ENCODE measurements at regions not wholly inside any gene's neighbourhood (a gene's known extent, or its start where the extent isn't known, plus 50 kb on each side); places are given as distances from the start of the nearest gene placed in this dataset.
"Not testable (repeated sequence)": the region's sequence is repeated elsewhere in the genome, so short reads cannot be mapped to it uniquely, and the experiment has no call there.

GRCh38 chr13:84812078-84812477 is 929.8 kb upstream of the SLITRK1 start:
- no peak overlapping the region for H3K27ac Mint-ChIP-seq
- H3K9me3 ChIP-seq = no peaks in the 10 kb centered on the region
- H3K4me3 ChIP-seq (ENCODE audit: control insufficient read depth in 1 of 2, extremely low read depth in 1 of 2, low read length in 1 of 2) = no peak overlapping the region
- DNase-seq = no peak
- WGBS (ENCODE audit: insufficient coverage) = 67% methylated on average over 1 of the region's 2 CpGs
- H3K27me3 Mint-ChIP-seq = no peaks in the 10 kb centered on the region
- CTCF ChIA-PET = no interaction called here
- H3K36me3 Mint-ChIP-seq = no peaks in the 10 kb centered on the region
- no peaks in the 10 kb centered on the region for H3K4me1 Mint-ChIP-seq
- peaks cover 0 to 2% (median 0%) of the 10 kb centered on the region in 3 donors for H3K9me3 Mint-ChIP-seq
- no peaks in the 10 kb centered on the region for H3K27me3 ChIP-seq (replicated peaks in 1 of 2; ENCODE audit: control insufficient read depth in 2 of 2, extremely low read depth in 1 of 2, insufficient read depth in 2 of 2, low read length in 1 of 2)
- no peak overlapping the region for H3K4me3 Mint-ChIP-seq
- H3K36me3 ChIP-seq (ENCODE audit: control insufficient read depth in 2 of 2, extremely low read depth in 1 of 2, insufficient read depth in 1 of 2, low read length in 1 of 2) = no peaks in the 10 kb centered on the region
- H3K4me1 ChIP-seq (ENCODE audit: control insufficient read depth in 1 of 2, extremely low read depth in 1 of 2, insufficient read depth in 2 of 2, low read length in 2 of 2) = no peaks in the 10 kb centered on the region
- no peak for ATAC-seq (replicated peaks in 1 of 4)
- H3K27ac ChIP-seq (ENCODE audit: low read length) = no peak overlapping the region
- POLR2A ChIA-PET = no interaction called here

GRCh38 chr13:84810781-84811180 is 928.5 kb upstream of the SLITRK1 start:
- WGBS (ENCODE audit: insufficient coverage) = 31% methylated on average over 1 of the region's 4 CpGs
- POLR2A ChIA-PET = no interaction called here
- H3K4me3 Mint-ChIP-seq = no peak overlapping the region
- DNase-seq = no peak
- Histone ChIP-seq H3K4me3 (ENCODE audit: control insufficient read depth in 1 of 2, extremely low read depth in 1 of 2, low read length in 1 of 2) (no peak overlapping the region), H3K4me1 (ENCODE audit: control insufficient read depth in 1 of 2, extremely low read depth in 1 of 2, insufficient read depth in 2 of 2, low read length in 2 of 2) (no peaks in the 10 kb centered on the region), H3K27me3 (replicated peaks in 1 of 2; ENCODE audit: control insufficient read depth in 2 of 2, extremely low read depth in 1 of 2, insufficient read depth in 2 of 2, low read length in 1 of 2) (no peaks in the 10 kb centered on the region), H3K27ac (ENCODE audit: low read length) (no peak overlapping the region), H3K9me3 (no peaks in the 10 kb centered on the region), H3K36me3 (ENCODE audit: control insufficient read depth in 2 of 2, extremely low read depth in 1 of 2, insufficient read depth in 1 of 2, low read length in 1 of 2) (no peaks in the 10 kb centered on the region)
- no peak for ATAC-seq (replicated peaks in 1 of 4)
- no peaks in the 10 kb centered on the region for H3K9me3 Mint-ChIP-seq
- no peaks in the 10 kb centered on the region for H3K36me3 Mint-ChIP-seq
- H3K27me3 Mint-ChIP-seq = no peaks in the 10 kb centered on the region
- H3K27ac Mint-ChIP-seq = no peak overlapping the region
- CTCF ChIA-PET = no interaction called here
- H3K4me1 Mint-ChIP-seq = no peaks in the 10 kb centered on the region

GRCh38 chr13:84802073-84802472 is 919.8 kb upstream of the SLITRK1 start:
- Histone ChIP-seq H3K4me1 (ENCODE audit: control insufficient read depth in 1 of 2, extremely low read depth in 1 of 2, insufficient read depth in 2 of 2, low read length in 2 of 2) (no peaks in the 10 kb centered on the region), H3K27ac (ENCODE audit: low read length) (no peak overlapping the region), H3K27me3 (replicated peaks in 1 of 2; ENCODE audit: control insufficient read depth in 2 of 2, extremely low read depth in 1 of 2, insufficient read depth in 2 of 2, low read length in 1 of 2) (no peaks in the 10 kb centered on the region), H3K9me3 (no peaks in the 10 kb centered on the region), H3K36me3 (ENCODE audit: control insufficient read depth in 2 of 2, extremely low read depth in 1 of 2, insufficient read depth in 1 of 2, low read length in 1 of 2) (no peaks in the 10 kb centered on the region), H3K4me3 (ENCODE audit: control insufficient read depth in 1 of 2, extremely low read depth in 1 of 2, low read length in 1 of 2) (no peak overlapping the region)
- POLR2A ChIA-PET = interaction anchor here in 1 of 2 donors (0.6 kb wide), 1 partner anchor 1390 kb away, joined by 3 read pairs; no protein-coding TSS in a partner anchor
- DNase-seq = no peak
- H3K4me3 Mint-ChIP-seq = no peak overlapping the region
- no peaks in the 10 kb centered on the region for H3K36me3 Mint-ChIP-seq
- peaks cover 0 to 6% (median 0%) of the 10 kb centered on the region in 3 donors for H3K9me3 Mint-ChIP-seq
- CTCF ChIA-PET = no interaction called here
- H3K27me3 Mint-ChIP-seq = no peaks in the 10 kb centered on the region
- no peaks in the 10 kb centered on the region for H3K4me1 Mint-ChIP-seq
- ATAC-seq (replicated peaks in 1 of 4) = no peak
- no peak overlapping the region for H3K27ac Mint-ChIP-seq

GRCh38 chr13:84784443-84785153 is 902.3 kb upstream of the SLITRK1 start:
- H3K27me3 ChIP-seq (replicated peaks in 1 of 2; ENCODE audit: control insufficient read depth in 2 of 2, extremely low read depth in 1 of 2, insufficient read depth in 2 of 2, low read length in 1 of 2) = no peaks in the 10 kb centered on the region
- no peaks in the 10 kb centered on the region for H3K4me1 Mint-ChIP-seq
- no peaks in the 10 kb centered on the region for H3K36me3 Mint-ChIP-seq
- H3K9me3 Mint-ChIP-seq = peaks cover 4 to 15% (median 11%) of the 10 kb centered on the region in 3 donors
- POLR2A ChIA-PET = no interaction called here
- H3K36me3 ChIP-seq (ENCODE audit: control insufficient read depth in 2 of 2, extremely low read depth in 1 of 2, insufficient read depth in 1 of 2, low read length in 1 of 2) = no peaks in the 10 kb centered on the region
- no peak overlapping the region for H3K4me3 Mint-ChIP-seq
- H3K27me3 Mint-ChIP-seq = no peaks in the 10 kb centered on the region
- WGBS (ENCODE audit: insufficient coverage) = no CpG with 5 or more reads among the region's 1 CpG
- ATAC-seq (replicated peaks in 1 of 4) (no peak), DNase-seq (no peak)
- no peak overlapping the region for H3K27ac ChIP-seq (ENCODE audit: low read length)
- H3K4me3 ChIP-seq (ENCODE audit: control insufficient read depth in 1 of 2, extremely low read depth in 1 of 2, low read length in 1 of 2) = no peak overlapping the region
- no peaks in the 10 kb centered on the region for H3K9me3 ChIP-seq
- H3K4me1 ChIP-seq (ENCODE audit: control insufficient read depth in 1 of 2, extremely low read depth in 1 of 2, insufficient read depth in 2 of 2, low read length in 2 of 2) = no peaks in the 10 kb centered on the region
- CTCF ChIA-PET = no interaction called here
- no peak overlapping the region for H3K27ac Mint-ChIP-seq

GRCh38 chr13:84777316-84777715 is 895.0 kb upstream of the SLITRK1 start:
- H3K4me1 ChIP-seq (ENCODE audit: control insufficient read depth in 1 of 2, extremely low read depth in 1 of 2, insufficient read depth in 2 of 2, low read length in 2 of 2) = no peaks in the 10 kb centered on the region
- no peak overlapping the region for H3K4me3 ChIP-seq (ENCODE audit: control insufficient read depth in 1 of 2, extremely low read depth in 1 of 2, low read length in 1 of 2)
- 94% methylated on average over 3 of the region's 4 CpGs for WGBS (ENCODE audit: insufficient coverage)
- H3K36me3 Mint-ChIP-seq = no peaks in the 10 kb centered on the region
- H3K27ac Mint-ChIP-seq = no peak overlapping the region
- H3K4me1 Mint-ChIP-seq = no peaks in the 10 kb centered on the region
- ATAC-seq (replicated peaks in 1 of 4) (no peak), DNase-seq (no peak)
- no peaks in the 10 kb centered on the region for H3K9me3 ChIP-seq
- H3K27ac ChIP-seq (ENCODE audit: low read length) = no peak overlapping the region
- no peak overlapping the region for H3K4me3 Mint-ChIP-seq
- H3K27me3 ChIP-seq (replicated peaks in 1 of 2; ENCODE audit: control insufficient read depth in 2 of 2, extremely low read depth in 1 of 2, insufficient read depth in 2 of 2, low read length in 1 of 2) = no peaks in the 10 kb centered on the region
- H3K9me3 Mint-ChIP-seq = peaks cover 0 to 4% (median 0%) of the 10 kb centered on the region in 3 donors
- no peaks in the 10 kb centered on the region for H3K27me3 Mint-ChIP-seq
- ChIA-PET POLR2A (no interaction called here), CTCF (no interaction called here)
- no peaks in the 10 kb centered on the region for H3K36me3 ChIP-seq (ENCODE audit: control insufficient read depth in 2 of 2, extremely low read depth in 1 of 2, insufficient read depth in 1 of 2, low read length in 1 of 2)

GRCh38 chr13:84776593-84776992 is 894.3 kb upstream of the SLITRK1 start:
- no peaks in the 10 kb centered on the region for H3K36me3 ChIP-seq (ENCODE audit: control insufficient read depth in 2 of 2, extremely low read depth in 1 of 2, insufficient read depth in 1 of 2, low read length in 1 of 2)
- H3K4me1 Mint-ChIP-seq = no peaks in the 10 kb centered on the region
- H3K4me1 ChIP-seq (ENCODE audit: control insufficient read depth in 1 of 2, extremely low read depth in 1 of 2, insufficient read depth in 2 of 2, low read length in 2 of 2) = no peaks in the 10 kb centered on the region
- no peak overlapping the region for H3K27ac Mint-ChIP-seq
- DNase-seq (no peak), ATAC-seq (replicated peaks in 1 of 4) (no peak)
- 100% methylated on average over 1 of the region's 2 CpGs for whole genome bisulfite sequencing (ENCODE audit: insufficient coverage)
- H3K27ac ChIP-seq (ENCODE audit: low read length) = no peak overlapping the region
- H3K27me3 ChIP-seq (replicated peaks in 1 of 2; ENCODE audit: control insufficient read depth in 2 of 2, extremely low read depth in 1 of 2, insufficient read depth in 2 of 2, low read length in 1 of 2) = no peaks in the 10 kb centered on the region
- no peaks in the 10 kb centered on the region for H3K9me3 ChIP-seq
- peaks cover 0 to 6% (median 0%) of the 10 kb centered on the region in 3 donors for H3K9me3 Mint-ChIP-seq
- no peak overlapping the region for H3K4me3 ChIP-seq (ENCODE audit: control insufficient read depth in 1 of 2, extremely low read depth in 1 of 2, low read length in 1 of 2)
- H3K27me3 Mint-ChIP-seq = no peaks in the 10 kb centered on the region
- no peaks in the 10 kb centered on the region for H3K36me3 Mint-ChIP-seq
- ChIA-PET CTCF (no interaction called here), POLR2A (no interaction called here)
- no peak overlapping the region for H3K4me3 Mint-ChIP-seq

GRCh38 chr13:84775920-84776319 is 893.6 kb upstream of the SLITRK1 start:
- H3K36me3 Mint-ChIP-seq; H3K27ac Mint-ChIP-seq; H3K9me3 ChIP-seq; H3K27me3 Mint-ChIP-seq; CTCF ChIA-PET; H3K36me3 ChIP-seq (ENCODE audit: control insufficient read depth in 2 of 2, extremely low read depth in 1 of 2, insufficient read depth in 1 of 2, low read length in 1 of 2); H3K4me3 ChIP-seq (ENCODE audit: control insufficient read depth in 1 of 2, extremely low read depth in 1 of 2, low read length in 1 of 2); DNase-seq; H3K27ac ChIP-seq (ENCODE audit: low read length); ATAC-seq (replicated peaks in 1 of 4); POLR2A ChIA-PET; H3K4me3 Mint-ChIP-seq; H3K4me1 Mint-ChIP-seq; H3K27me3 ChIP-seq (replicated peaks in 1 of 2; ENCODE audit: control insufficient read depth in 2 of 2, extremely low read depth in 1 of 2, insufficient read depth in 2 of 2, low read length in 1 of 2); H3K4me1 ChIP-seq (ENCODE audit: control insufficient read depth in 1 of 2, extremely low read depth in 1 of 2, insufficient read depth in 2 of 2, low read length in 2 of 2): not testable (repeated sequence)
- peaks cover 0 to 11% (median 0%) of the 10 kb centered on the region in 3 donors for H3K9me3 Mint-ChIP-seq
- 80% methylated on average over 1 of the region's 9 CpGs for WGBS (ENCODE audit: insufficient coverage)
